HEK293T (cell line): ENCODE measurements at regions not wholly inside any gene's neighbourhood (a gene's known extent, or its start where the extent isn't known, plus 50 kb on each side); places are given as distances from the start of the nearest gene placed in this dataset.

ENCODE experiments used
- CTCF ChIA-PET: fragments of 350-600 bp; formaldehyde crosslinking; extraction: SDS; loops from one replicate; lab custom pipeline; 2021; ENCODE audit warnings: antibody characterized with exemption, inconsistent platforms; lab: Yijun Ruan, JAX
- POLR2A ChIA-PET: fragments of 350-600 bp; formaldehyde crosslinking; extraction: SDS; loops from one replicate; lab custom pipeline; 2020; ENCODE audit warnings: antibody characterized with exemption, inconsistent platforms; lab: Yijun Ruan, JAX
- DNase-seq: peaks from one replicate; pipeline ENCODE4 v3.0.0; 2012; ENCODE audit warnings: mixed read lengths; ENCODE audit errors: extremely low spot score
- ARNT ChIP-seq: fragments of 450-650 bp; IDR thresholded peaks from 2 replicates; pipeline ENCODE4 v1.6.1; 2017; ENCODE audit warnings: mild to moderate bottlenecking
- BHLHE40 ChIP-seq: fragments of 450-650 bp; IDR thresholded peaks from 2 replicates; pipeline ENCODE4 v1.6.1; 2016; ENCODE audit warnings: mild to moderate bottlenecking, moderate library complexity, borderline replicate concordance
- CTBP1 ChIP-seq: fragments of 450-650 bp; IDR thresholded peaks from 2 replicates; pipeline ENCODE4 v1.6.1; 2016; ENCODE audit warnings: borderline replicate concordance
- ELF4 ChIP-seq: fragments of 450-650 bp; IDR thresholded peaks from 2 replicates; pipeline ENCODE4 v1.6.1; 2017; ENCODE audit warnings: antibody characterized with exemption
- FOXA1 ChIP-seq: fragments of 450-650 bp; IDR thresholded peaks from 2 replicates; pipeline ENCODE4 v1.6.1; 2016; ENCODE audit warnings: mild to moderate bottlenecking
- FOXK2 ChIP-seq: fragments of 450-650 bp; IDR thresholded peaks from 2 replicates; pipeline ENCODE4 v1.6.1; 2016; ENCODE audit warnings: mild to moderate bottlenecking
- FOXM1 ChIP-seq: fragments of 450-650 bp; IDR thresholded peaks from 2 replicates; pipeline ENCODE4 v1.6.1; 2017; ENCODE audit warnings: mild to moderate bottlenecking, borderline replicate concordance
- HDGF ChIP-seq: fragments of 450-650 bp; IDR thresholded peaks from 2 replicates; pipeline ENCODE4 v1.6.1; 2017; ENCODE audit warnings: antibody characterized with exemption, borderline replicate concordance
- L3MBTL2 ChIP-seq: fragments of 450-650 bp; conservative IDR thresholded peaks from 2 replicates; pipeline ENCODE4 v1.6.1; 2016; ENCODE audit warnings: mild to moderate bottlenecking
- LEF1 ChIP-seq: fragments of 450-650 bp; IDR thresholded peaks from 2 replicates; pipeline ENCODE4 v1.6.1; 2017; ENCODE audit warnings: mild to moderate bottlenecking, borderline replicate concordance
- NFRKB ChIP-seq: fragments of 450-650 bp; IDR thresholded peaks from 2 replicates; pipeline ENCODE4 v1.6.1; 2016; ENCODE audit warnings: mild to moderate bottlenecking, moderate library complexity
- PKNOX1 ChIP-seq: fragments of 450-650 bp; IDR thresholded peaks from 2 replicates; pipeline ENCODE4 v1.6.1; 2016
- SP1 ChIP-seq: fragments of 450-650 bp; IDR thresholded peaks from 2 replicates; pipeline ENCODE4 v1.6.1; 2017
- SUZ12 ChIP-seq: fragments of 450-650 bp; IDR thresholded peaks from 2 replicates; pipeline ENCODE4 v1.6.1; 2016; ENCODE audit warnings: mild to moderate bottlenecking
- TARDBP ChIP-seq: fragments of 450-650 bp; IDR thresholded peaks from 2 replicates; pipeline ENCODE4 v1.6.1; 2016
- ZNF384 ChIP-seq: fragments of 450-650 bp; IDR thresholded peaks from 2 replicates; pipeline ENCODE4 v1.6.1; 2016

- CTCF ChIA-PET = interaction anchor here (0.6 kb wide), 1 partner anchor 15 kb away, joined by 3 read pairs; no protein-coding TSS in a partner anchor
- POLR2A ChIA-PET = no interaction called here
- no peak for DNase-seq
- TF ChIP-seq PKNOX1 = no peak
- TF ChIP-seq HDGF = no peak
- TF ChIP-seq SUZ12 = no peak
- no peak for TF ChIP-seq FOXA1
- no peak for TF ChIP-seq BHLHE40
- TF ChIP-seq TARDBP = no peak
- TF ChIP-seq LEF1 = no peak
- TF ChIP-seq ZNF384 = no peak
- TF ChIP-seq ARNT = no peak
- TF ChIP-seq FOXM1 = no peak
- no peak for TF ChIP-seq SP1
Measured at GRCh38 chr1:67583462-67583950, 101.5 kb upstream of the GADD45A start.

GRCh38 chr1:67584938-67585337, 100.1 kb upstream of the GADD45A start:
- ChIA-PET POLR2A (no interaction called here), CTCF (no interaction called here)
- DNase-seq = no peak
- TF ChIP-seq TARDBP (no peak), ZNF384 (no peak), FOXA1 (no peak), ARNT (no peak), HDGF (no peak), BHLHE40 (no peak), PKNOX1 (no peak), CTBP1 (no peak), NFRKB (no peak), L3MBTL2 (no peak)

GRCh38 chr1:67586596-67586995, 98.4 kb upstream of the GADD45A start:
- no peak for DNase-seq
- ChIA-PET CTCF (no interaction called here), POLR2A (no interaction called here)
- TF ChIP-seq TARDBP (no peak), HDGF (no peak), SUZ12 (no peak)

GRCh38 chr1:67588178-67588855, 96.7 kb upstream of the GADD45A start:
- TF ChIP-seq PKNOX1 = no peak
- TF ChIP-seq SP1 = no peak
- no peak for TF ChIP-seq ELF4
- TF ChIP-seq LEF1 = no peak
- TF ChIP-seq NFRKB = no peak
- TF ChIP-seq L3MBTL2 = no peak
- TF ChIP-seq FOXM1 = no peak
- CTCF ChIA-PET = interaction anchor here (0.8 to 1.4 kb wide), 2 partner anchors 26 to 27 kb away, joined by 3 read pairs; no protein-coding TSS in a partner anchor
- DNase-seq = no peak
- POLR2A ChIA-PET = no interaction called here

- POLR2A ChIA-PET = no interaction called here
- DNase-seq = no peak
- CTCF ChIA-PET = interaction anchor here (1.4 kb wide), 1 partner anchor 28 kb away, joined by 3 read pairs; no protein-coding TSS in a partner anchor
- TF ChIP-seq SUZ12 = no peak
- TF ChIP-seq SP1 = no peak
- no peak for TF ChIP-seq ELF4
- TF ChIP-seq LEF1 = no peak
- TF ChIP-seq L3MBTL2 = no peak
- no peak for TF ChIP-seq CTBP1
- no peak for TF ChIP-seq FOXA1
- TF ChIP-seq ARNT = no peak
- no peak for TF ChIP-seq FOXK2
- TF ChIP-seq ZNF384 = no peak
- TF ChIP-seq PKNOX1 = no peak
- TF ChIP-seq NFRKB = no peak
- no peak for TF ChIP-seq FOXM1
- TF ChIP-seq HDGF = no peak
- TF ChIP-seq TARDBP = no peak
- TF ChIP-seq BHLHE40 = no peak
Measured at GRCh38 chr1:67589519-67590233, 95.3 kb upstream of the GADD45A start.

- CTCF ChIA-PET = no interaction called here
- no peak for DNase-seq
- POLR2A ChIA-PET = no interaction called here
- TF ChIP-seq HDGF = no peak
- TF ChIP-seq ARNT = no peak
- TF ChIP-seq SUZ12 = no peak
- no peak for TF ChIP-seq NFRKB
- TF ChIP-seq ELF4 = no peak
- no peak for TF ChIP-seq PKNOX1
- TF ChIP-seq L3MBTL2 = no peak
- TF ChIP-seq ZNF384 = no peak
- no peak for TF ChIP-seq SP1
- no peak for TF ChIP-seq LEF1
- TF ChIP-seq BHLHE40 = no peak
- TF ChIP-seq FOXA1 = no peak
Measured at GRCh38 chr1:67590329-67590728, 94.7 kb upstream of the GADD45A start.
